Immature natural killer cell (primary cell): ENCODE measurements at regions not wholly inside any gene's neighbourhood (a gene's known extent, or its start where the extent isn't known, plus 50 kb on each side); places are given as distances from the start of the nearest gene placed in this dataset.
"Not testable (repeated sequence)": the region's sequence is repeated elsewhere in the genome, so short reads cannot be mapped to it uniquely, and the experiment has no call there.

Experiments
- DNase-seq, 3 donors: peaks; one replicate each; pipeline ENCODE4 v3.0.0; 2022; ENCODE audit warnings: mixed read lengths in 1 of 3
- H3K27ac Mint-ChIP-seq, 6 donors: one replicate each; pipeline ENCODE4 v1.8.0; 2020; ENCODE audit warnings: mixed read lengths in 6 of 6, mild to moderate bottlenecking in 5 of 6, inconsistent platforms in 4 of 6, moderate library complexity in 3 of 6
- H3K27me3 Mint-ChIP-seq, 3 donors: one replicate each; pipeline ENCODE4 v1.8.0; 2020 to 2021; ENCODE audit warnings: low read depth in 3 of 3, mild to moderate bottlenecking in 3 of 3, mixed read lengths in 3 of 3, moderate library complexity in 3 of 3, inconsistent platforms in 1 of 3
- H3K36me3 Mint-ChIP-seq, 3 donors: one replicate each; pipeline ENCODE4 v1.8.0; 2020; ENCODE audit warnings: mixed read lengths in 3 of 3, inconsistent platforms in 2 of 3, mild to moderate bottlenecking in 2 of 3
- H3K4me1 Mint-ChIP-seq, 2 donors: one replicate each; pipeline ENCODE4 v1.8.0; 2020; ENCODE audit warnings: inconsistent platforms in 2 of 2, mild to moderate bottlenecking in 2 of 2, mixed read lengths in 2 of 2, moderate library complexity in 1 of 2
- H3K4me3 Mint-ChIP-seq, 5 donors: one replicate each; pipeline ENCODE4 v1.8.0; 2020; ENCODE audit warnings: mild to moderate bottlenecking in 5 of 5, mixed read lengths in 5 of 5, inconsistent platforms in 3 of 5, moderate library complexity in 3 of 5
- H3K9me3 Mint-ChIP-seq, 6 donors: one replicate each; pipeline ENCODE4 v1.8.0; 2020; ENCODE audit warnings: mild to moderate bottlenecking in 6 of 6, mixed read lengths in 6 of 6, inconsistent platforms in 4 of 6, moderate library complexity in 3 of 6

- DNase-seq: no peak
- Mint-ChIP-seq H3K27ac (no peak overlapping the region), H3K27me3 (no peaks in the 10 kb centered on the region), H3K9me3 (peaks cover 0 to 6% (median 0%) of the 10 kb centered on the region in 6 donors), H3K4me3 (no peak overlapping the region), H3K4me1 (no peaks in the 10 kb centered on the region), H3K36me3 (no peaks in the 10 kb centered on the region)
Observed at GRCh38 chr12:20039562-20039961, 328.8 kb upstream of the PDE3A start.

- no peaks in the 10 kb centered on the region for H3K27me3 Mint-ChIP-seq
- DNase-seq: no peak
- H3K27ac Mint-ChIP-seq: no peak overlapping the region
- H3K4me3 Mint-ChIP-seq: no peak overlapping the region
- H3K36me3 Mint-ChIP-seq: no peaks in the 10 kb centered on the region
- no peaks in the 10 kb centered on the region for H3K4me1 Mint-ChIP-seq
- H3K9me3 Mint-ChIP-seq: peaks cover 0 to 6% (median 0%) of the 10 kb centered on the region in 6 donors
Observed at GRCh38 chr12:20040184-20040583, 328.2 kb upstream of the PDE3A start.

GRCh38 chr12:20040831-20041230 lies 327.5 kb upstream of the PDE3A start:
- H3K36me3 Mint-ChIP-seq: no peaks in the 10 kb centered on the region
- DNase-seq: no peak
- no peak overlapping the region for H3K27ac Mint-ChIP-seq
- peaks cover 0 to 6% (median 0%) of the 10 kb centered on the region in 6 donors for H3K9me3 Mint-ChIP-seq
- H3K27me3 Mint-ChIP-seq: no peaks in the 10 kb centered on the region
- no peaks in the 10 kb centered on the region for H3K4me1 Mint-ChIP-seq
- H3K4me3 Mint-ChIP-seq: no peak overlapping the region

- Mint-ChIP-seq H3K36me3 (no peaks in the 10 kb centered on the region), H3K27me3 (no peaks in the 10 kb centered on the region), H3K27ac (no peak overlapping the region), H3K4me1 (no peaks in the 10 kb centered on the region), H3K4me3 (no peak overlapping the region), H3K9me3 (peaks cover 0 to 6% (median 0%) of the 10 kb centered on the region in 6 donors)
- DNase-seq: no peak
Observed at GRCh38 chr12:20044351-20044750, 324.0 kb upstream of the PDE3A start.

- H3K4me1 Mint-ChIP-seq: no peaks in the 10 kb centered on the region
- H3K36me3 Mint-ChIP-seq: no peaks in the 10 kb centered on the region
- H3K4me3 Mint-ChIP-seq: no peak overlapping the region
- no peak overlapping the region for H3K27ac Mint-ChIP-seq
- peaks cover 0 to 6% (median 0%) of the 10 kb centered on the region in 6 donors for H3K9me3 Mint-ChIP-seq
- no peak for DNase-seq
- no peaks in the 10 kb centered on the region for H3K27me3 Mint-ChIP-seq
Observed at GRCh38 chr12:20044846-20045245, 323.5 kb upstream of the PDE3A start.

GRCh38 chr12:20047901-20048300 lies 320.4 kb upstream of the PDE3A start:
- H3K36me3 Mint-ChIP-seq: no peaks in the 10 kb centered on the region
- peaks cover 0 to 6% (median 0%) of the 10 kb centered on the region in 6 donors for H3K9me3 Mint-ChIP-seq
- H3K27me3 Mint-ChIP-seq: no peaks in the 10 kb centered on the region
- no peak overlapping the region for H3K27ac Mint-ChIP-seq
- H3K4me3 Mint-ChIP-seq: no peak overlapping the region
- no peaks in the 10 kb centered on the region for H3K4me1 Mint-ChIP-seq
- no peak for DNase-seq

GRCh38 chr12:20050221-20050620 lies 318.1 kb upstream of the PDE3A start:
- Mint-ChIP-seq H3K27ac (no peak overlapping the region), H3K9me3 (peaks cover 0 to 6% (median 0%) of the 10 kb centered on the region in 6 donors), H3K4me3 (no peak overlapping the region), H3K27me3 (no peaks in the 10 kb centered on the region), H3K36me3 (no peaks in the 10 kb centered on the region), H3K4me1 (no peaks in the 10 kb centered on the region)
- no peak for DNase-seq

GRCh38 chr12:20053782-20054181 lies 314.6 kb upstream of the PDE3A start:
- no peak for DNase-seq
- no peaks in the 10 kb centered on the region for H3K36me3 Mint-ChIP-seq
- no peak overlapping the region for H3K27ac Mint-ChIP-seq
- H3K4me3 Mint-ChIP-seq: no peak overlapping the region
- no peaks in the 10 kb centered on the region for H3K27me3 Mint-ChIP-seq
- no peaks in the 10 kb centered on the region for H3K4me1 Mint-ChIP-seq
- H3K9me3 Mint-ChIP-seq: peaks cover 0 to 5% (median 0%) of the 10 kb centered on the region in 6 donors

- H3K4me1 Mint-ChIP-seq: no peaks in the 10 kb centered on the region
- H3K9me3 Mint-ChIP-seq: peaks cover 0 to 9% (median 2%) of the 10 kb centered on the region in 6 donors
- H3K36me3 Mint-ChIP-seq: no peaks in the 10 kb centered on the region
- H3K27me3 Mint-ChIP-seq: no peaks in the 10 kb centered on the region
- no peak for DNase-seq
- H3K4me3 Mint-ChIP-seq: no peak overlapping the region
- no peak overlapping the region for H3K27ac Mint-ChIP-seq
Observed at GRCh38 chr12:20055856-20056255, 312.5 kb upstream of the PDE3A start.

- Mint-ChIP-seq H3K4me3 (no peak overlapping the region), H3K9me3 (peaks cover 2 to 14% (median 6%) of the 10 kb centered on the region in 6 donors), H3K27ac (no peak overlapping the region), H3K36me3 (no peaks in the 10 kb centered on the region), H3K27me3 (peaks cover 0 to 3% (median 2%) of the 10 kb centered on the region in 3 donors), H3K4me1 (no peaks in the 10 kb centered on the region)
- no peak for DNase-seq
Observed at GRCh38 chr12:20057398-20057797, 310.9 kb upstream of the PDE3A start.

- Mint-ChIP-seq H3K27me3 (peaks cover 1 to 3% (median 2%) of the 10 kb centered on the region in 3 donors), H3K9me3 (peaks cover 4 to 27% (median 9%) of the 10 kb centered on the region in 6 donors)
- DNase-seq: no peak
Observed at GRCh38 chr12:20063116-20063515, 305.2 kb upstream of the PDE3A start.

GRCh38 chr12:20077618-20078017 lies 290.7 kb upstream of the PDE3A start:
- no peaks in the 10 kb centered on the region for H3K36me3 Mint-ChIP-seq
- peaks cover 0 to 6% (median 0%) of the 10 kb centered on the region in 6 donors for H3K9me3 Mint-ChIP-seq
- no peak overlapping the region for H3K4me3 Mint-ChIP-seq
- DNase-seq: no peak
- no peaks in the 10 kb centered on the region for H3K27me3 Mint-ChIP-seq
- H3K27ac Mint-ChIP-seq: no peak overlapping the region
- no peaks in the 10 kb centered on the region for H3K4me1 Mint-ChIP-seq

More at GRCh38 chr12:20063116-20063515, 305.2 kb upstream of the PDE3A start:
- Mint-ChIP-seq H3K36me3 (peaks cover 0 to 3% (median 0%) of the 10 kb centered on the region in 3 donors), H3K27ac (no peak overlapping the region), H3K4me1 (no peaks in the 10 kb centered on the region), H3K4me3 (no peak overlapping the region)

GRCh38 chr12:20089077-20089476 lies 279.3 kb upstream of the PDE3A start:
- H3K9me3 Mint-ChIP-seq: peaks cover 0 to 14% (median 2%) of the 10 kb centered on the region in 6 donors
- H3K36me3 Mint-ChIP-seq: no peaks in the 10 kb centered on the region
- peaks cover 0 to 2% (median 1%) of the 10 kb centered on the region in 3 donors for H3K27me3 Mint-ChIP-seq
- H3K4me1 Mint-ChIP-seq: no peaks in the 10 kb centered on the region
- no peak overlapping the region for H3K27ac Mint-ChIP-seq
- H3K4me3 Mint-ChIP-seq: no peak overlapping the region
- DNase-seq: no peak

- not testable (repeated sequence) for H3K4me3 Mint-ChIP-seq, H3K4me1 Mint-ChIP-seq, DNase-seq, H3K27ac Mint-ChIP-seq, H3K9me3 Mint-ChIP-seq, H3K27me3 Mint-ChIP-seq, H3K36me3 Mint-ChIP-seq
Observed at GRCh38 chr12:20093190-20093810, 275.0 kb upstream of the PDE3A start.

- no peaks in the 10 kb centered on the region for H3K4me1 Mint-ChIP-seq
- DNase-seq: no peak
- peaks cover 0 to 3% (median 0%) of the 10 kb centered on the region in 6 donors for H3K9me3 Mint-ChIP-seq
- H3K27me3 Mint-ChIP-seq: no peaks in the 10 kb centered on the region
- no peak overlapping the region for H3K27ac Mint-ChIP-seq
- no peaks in the 10 kb centered on the region for H3K36me3 Mint-ChIP-seq
- H3K4me3 Mint-ChIP-seq: no peak overlapping the region
Observed at GRCh38 chr12:20096430-20096829, 271.9 kb upstream of the PDE3A start.
